ENCODE measurements at regions not wholly inside any gene's neighbourhood (a gene's known extent, or its start where the extent isn't known, plus 50 kb on each side); places are given as distances from the start of the nearest gene placed in this dataset.

DNA sequence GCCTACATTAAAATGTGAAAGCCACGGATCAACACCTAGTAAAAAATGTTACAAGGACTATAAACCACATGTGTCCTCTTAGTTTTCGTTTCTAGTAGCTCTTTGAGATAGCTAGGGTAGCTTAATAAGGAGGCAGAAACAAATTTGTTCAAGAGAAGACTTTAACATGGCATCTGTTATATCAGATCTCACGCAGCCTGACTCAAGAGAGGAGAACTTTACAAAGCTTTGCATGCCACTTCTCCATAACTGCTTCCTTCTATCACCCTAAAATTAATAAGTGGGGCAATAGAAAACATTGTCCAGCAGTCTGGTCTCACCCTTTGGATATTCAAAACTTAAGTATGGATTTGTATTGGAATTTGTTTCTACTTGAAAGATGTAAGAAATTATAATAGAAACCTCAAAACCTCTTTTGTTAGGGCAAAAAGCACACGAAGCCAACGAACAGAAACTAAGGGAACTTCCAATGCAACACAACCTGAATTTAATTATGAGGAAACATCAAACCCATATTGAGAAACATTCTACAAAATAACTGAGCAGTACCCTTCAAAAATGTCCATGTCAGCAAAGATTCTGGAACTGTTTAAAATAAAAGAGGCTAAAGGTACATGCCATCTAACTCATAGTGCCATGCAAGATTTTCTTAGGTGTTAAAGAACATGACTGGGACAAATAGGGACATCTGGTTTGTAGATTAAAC lies 194.8 kb downstream of the LRIG3 start:
- Histone ChIP-seq H2AFZ (ENCODE audit: low read depth, low read length, severe bottlenecking) (no peak overlapping the region), H4K20me1 (ENCODE audit: low read depth, low read length) (no peaks in the 10 kb centered on the region), H3K27ac (ENCODE audit: low read depth, low read length) (no peak overlapping the region), H3K36me3 (ENCODE audit: low read length) (no peaks in the 10 kb centered on the region), H3K9me3 (ENCODE audit: insufficient read depth, low read length) (no peaks in the 10 kb centered on the region), H3K4me2 (ENCODE audit: low read depth, low read length, poor library complexity, severe bottlenecking) (no peak overlapping the region), H3K27me3 (ENCODE audit: low read length) (no peaks in the 10 kb centered on the region), H3K9me2 (replicated peaks; ENCODE audit: insufficient read depth, low read length) (no peaks in the 10 kb centered on the region), H3K79me2 (ENCODE audit: insufficient read depth, low read length) (no peaks in the 10 kb centered on the region), H3K9ac (ENCODE audit: low read length) (no peak overlapping the region), H3F3A (ENCODE audit: insufficient read depth) (no peaks in the 10 kb centered on the region), H3K4me3 (ENCODE audit: insufficient read depth, low read length, poor library complexity, severe bottlenecking) (no peak overlapping the region)
- TF ChIP-seq EZH2phosphoT487 (conservative IDR thresholded peaks at IDR 0.05; ENCODE audit: low read length) = no peak
- no peak for TF ChIP-seq CTCF (IDR thresholded peaks at IDR 0.05; ENCODE audit: insufficient read depth, low read length, poor library complexity, severe bottlenecking)

DNA sequence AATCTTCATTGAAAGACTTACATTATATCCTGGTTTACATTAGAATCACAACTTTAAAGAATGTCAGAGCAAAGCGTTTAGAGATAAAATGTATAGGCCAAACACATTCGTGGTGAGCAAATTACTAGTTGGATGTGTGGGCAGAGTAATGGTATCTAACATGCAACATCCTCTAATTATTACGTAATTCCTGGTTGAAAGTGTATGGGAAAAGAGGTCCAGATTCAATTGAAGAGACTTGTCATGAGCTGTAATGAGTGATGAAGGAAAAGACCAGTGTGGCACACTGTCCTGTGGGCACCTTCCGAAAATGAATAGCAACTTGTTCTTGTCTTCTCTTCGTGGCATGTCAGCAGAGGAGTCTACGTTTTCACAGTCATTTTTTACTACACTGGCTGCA lies 192.8 kb downstream of the LRIG3 start:
- Histone ChIP-seq H3K36me3 (ENCODE audit: low read length) (no peaks in the 10 kb centered on the region), H3F3A (ENCODE audit: insufficient read depth) (no peaks in the 10 kb centered on the region), H3K4me3 (ENCODE audit: insufficient read depth, low read length, poor library complexity, severe bottlenecking) (no peak overlapping the region), H4K20me1 (ENCODE audit: low read depth, low read length) (no peaks in the 10 kb centered on the region), H3K27ac (ENCODE audit: low read depth, low read length) (no peak overlapping the region), H3K9me3 (ENCODE audit: insufficient read depth, low read length) (no peaks in the 10 kb centered on the region), H3K4me2 (ENCODE audit: low read depth, low read length, poor library complexity, severe bottlenecking) (no peak overlapping the region), H3K9ac (ENCODE audit: low read length) (no peak overlapping the region), H3K27me3 (ENCODE audit: low read length) (no peaks in the 10 kb centered on the region), H3K79me2 (ENCODE audit: insufficient read depth, low read length) (no peaks in the 10 kb centered on the region), H2AFZ (ENCODE audit: low read depth, low read length, severe bottlenecking) (no peak overlapping the region), H3K9me2 (replicated peaks; ENCODE audit: insufficient read depth, low read length) (no peaks in the 10 kb centered on the region)
- TF ChIP-seq EZH2phosphoT487 (conservative IDR thresholded peaks at IDR 0.05; ENCODE audit: low read length) (no peak), CTCF (IDR thresholded peaks at IDR 0.05; ENCODE audit: insufficient read depth, low read length, poor library complexity, severe bottlenecking) (no peak)

DNA sequence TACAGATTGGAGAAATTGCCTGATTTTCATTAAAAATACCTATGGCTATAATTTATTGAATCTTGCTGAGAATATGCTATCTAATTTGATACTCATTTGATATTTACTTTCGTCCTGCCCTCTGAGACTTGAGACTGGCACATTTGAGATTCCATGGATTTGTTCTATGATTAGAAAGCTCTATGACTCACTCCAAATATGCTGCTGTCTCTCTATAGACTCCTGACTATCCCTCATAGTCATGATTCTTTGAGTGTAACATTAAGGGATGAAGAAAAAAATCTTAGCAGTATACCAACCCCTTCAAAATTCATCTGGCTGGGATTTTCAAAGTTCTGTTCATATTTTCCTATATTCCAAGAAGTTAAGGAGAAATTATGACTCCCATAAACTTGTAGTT lies 191.9 kb downstream of the LRIG3 start:
- Histone ChIP-seq H3F3A (ENCODE audit: insufficient read depth) (no peaks in the 10 kb centered on the region), H3K9me3 (ENCODE audit: insufficient read depth, low read length) (no peaks in the 10 kb centered on the region), H2AFZ (ENCODE audit: low read depth, low read length, severe bottlenecking) (no peak overlapping the region), H3K36me3 (ENCODE audit: low read length) (no peaks in the 10 kb centered on the region), H3K9me2 (replicated peaks; ENCODE audit: insufficient read depth, low read length) (no peaks in the 10 kb centered on the region), H3K9ac (ENCODE audit: low read length) (no peak overlapping the region), H3K27me3 (ENCODE audit: low read length) (no peaks in the 10 kb centered on the region), H3K79me2 (ENCODE audit: insufficient read depth, low read length) (no peaks in the 10 kb centered on the region), H3K4me2 (ENCODE audit: low read depth, low read length, poor library complexity, severe bottlenecking) (no peak overlapping the region), H3K27ac (ENCODE audit: low read depth, low read length) (no peak overlapping the region), H4K20me1 (ENCODE audit: low read depth, low read length) (no peaks in the 10 kb centered on the region), H3K4me3 (ENCODE audit: insufficient read depth, low read length, poor library complexity, severe bottlenecking) (no peak overlapping the region)
- TF ChIP-seq CTCF (IDR thresholded peaks at IDR 0.05; ENCODE audit: insufficient read depth, low read length, poor library complexity, severe bottlenecking) = no peak
- no peak for TF ChIP-seq EZH2phosphoT487 (conservative IDR thresholded peaks at IDR 0.05; ENCODE audit: low read length)
